ENCODE measurements at regions not wholly inside any gene's neighbourhood (a gene's known extent, or its start where the extent isn't known, plus 50 kb on each side); places are given as distances from the start of the nearest gene placed in this dataset.

DNA sequence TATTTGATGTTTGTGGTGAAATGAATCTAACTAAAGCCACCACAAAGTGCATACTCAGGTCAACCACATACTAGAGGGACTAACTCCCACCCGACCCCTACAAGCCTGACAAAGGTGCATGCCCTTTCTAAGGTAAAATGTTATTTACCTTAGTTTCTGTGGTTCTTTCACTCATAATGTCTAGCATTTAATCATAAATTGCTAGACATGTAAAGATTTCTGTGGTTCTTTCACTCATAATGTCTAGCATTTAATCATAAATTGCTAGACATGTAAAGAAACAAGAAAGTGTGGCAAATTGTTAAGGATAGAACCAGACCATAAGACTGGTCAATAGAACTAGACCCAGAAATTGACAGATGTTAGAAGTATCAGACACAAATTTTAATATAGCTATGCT, 193.0 kb upstream of the PBX1 start:
- Histone ChIP-seq H3K36me3 (no peaks in the 10 kb centered on the region), H3K27ac (no peak overlapping the region), H3K4me3 (no peak overlapping the region), H3K4me1 (no peaks in the 10 kb centered on the region), H3K27me3 (no peaks in the 10 kb centered on the region), H3K9me3 (peaks cover 0 to 14% (median 8%) of the 10 kb centered on the region in 4 donors)
- WGBS, 5 donors, result 65 to 91% (median 77%) methylated on average over 1 of the region's 1 CpG
- no peak for DNase-seq
- intact Hi-C loops (cut with DNase I; ENCODE audit: low total_unique reads), result no loop called here
- no peak for TF ChIP-seq POLR2AphosphoS5 (IDR thresholded peaks at IDR 0.05)
- TF ChIP-seq POLR2A (IDR thresholded peaks at IDR 0.05), result no peak

DNA sequence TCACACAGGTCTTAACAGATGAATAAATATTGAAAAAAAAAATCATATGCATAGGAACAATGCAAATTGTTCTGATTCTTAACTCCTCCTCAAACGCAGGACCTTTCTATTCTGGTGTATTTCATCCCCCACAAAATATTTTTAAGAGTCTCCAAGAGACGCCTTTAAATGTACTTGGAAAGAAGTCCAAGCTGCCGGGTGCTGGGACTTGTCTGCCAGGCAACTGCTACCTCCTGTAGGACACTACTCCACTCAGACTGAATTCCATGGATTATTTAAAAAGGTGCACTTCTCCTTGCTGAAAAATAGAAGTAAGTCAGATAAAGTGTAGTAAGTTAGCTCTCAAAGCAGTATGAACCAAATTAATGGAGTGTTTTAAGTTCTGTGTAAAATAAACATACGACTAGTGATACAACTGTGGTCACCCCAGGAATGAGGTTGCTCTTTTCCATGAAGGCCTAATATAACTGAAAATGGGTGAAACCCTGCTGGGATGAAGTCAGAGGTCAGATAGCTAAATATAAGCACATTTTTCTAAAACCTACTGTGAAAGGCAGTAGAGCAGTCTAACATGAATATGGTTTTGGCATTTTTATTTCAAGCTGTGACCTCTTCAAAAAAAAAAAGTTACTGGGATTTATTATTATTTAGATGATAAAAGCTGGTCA, 189.2 kb upstream of the PBX1 start:
- intact Hi-C loops (cut with DNase I; ENCODE audit: low total_unique reads), result no loop called here
- 53 to 69% (median 65%) methylated on average over 4 of the region's 4 CpGs for WGBS, 5 donors
- DNase-seq, result no peak
- Histone ChIP-seq H3K27ac (no peak overlapping the region), H3K9me3 (peaks cover 0 to 14% (median 8%) of the 10 kb centered on the region in 4 donors), H3K4me3 (no peak overlapping the region), H3K4me1 (no peaks in the 10 kb centered on the region), H3K27me3 (no peaks in the 10 kb centered on the region), H3K36me3 (no peaks in the 10 kb centered on the region)
- TF ChIP-seq EP300 (IDR thresholded peaks at IDR 0.05) (no peak), POLR2A (IDR thresholded peaks at IDR 0.05) (no peak), POLR2AphosphoS5 (IDR thresholded peaks at IDR 0.05) (no peak)
- TF ChIP-seq, protein P1, sequence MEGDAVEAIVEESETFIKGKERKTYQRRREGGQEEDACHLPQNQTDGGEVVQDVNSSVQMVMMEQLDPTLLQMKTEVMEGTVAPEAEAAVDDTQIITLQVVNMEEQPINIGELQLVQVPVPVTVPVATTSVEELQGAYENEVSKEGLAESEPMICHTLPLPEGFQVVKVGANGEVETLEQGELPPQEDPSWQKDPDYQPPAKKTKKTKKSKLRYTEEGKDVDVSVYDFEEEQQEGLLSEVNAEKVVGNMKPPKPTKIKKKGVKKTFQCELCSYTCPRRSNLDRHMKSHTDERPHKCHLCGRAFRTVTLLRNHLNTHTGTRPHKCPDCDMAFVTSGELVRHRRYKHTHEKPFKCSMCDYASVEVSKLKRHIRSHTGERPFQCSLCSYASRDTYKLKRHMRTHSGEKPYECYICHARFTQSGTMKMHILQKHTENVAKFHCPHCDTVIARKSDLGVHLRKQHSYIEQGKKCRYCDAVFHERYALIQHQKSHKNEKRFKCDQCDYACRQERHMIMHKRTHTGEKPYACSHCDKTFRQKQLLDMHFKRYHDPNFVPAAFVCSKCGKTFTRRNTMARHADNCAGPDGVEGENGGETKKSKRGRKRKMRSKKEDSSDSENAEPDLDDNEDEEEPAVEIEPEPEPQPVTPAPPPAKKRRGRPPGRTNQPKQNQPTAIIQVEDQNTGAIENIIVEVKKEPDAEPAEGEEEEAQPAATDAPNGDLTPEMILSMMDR (IDR thresholded peaks at IDR 0.05), result no peak

DNA sequence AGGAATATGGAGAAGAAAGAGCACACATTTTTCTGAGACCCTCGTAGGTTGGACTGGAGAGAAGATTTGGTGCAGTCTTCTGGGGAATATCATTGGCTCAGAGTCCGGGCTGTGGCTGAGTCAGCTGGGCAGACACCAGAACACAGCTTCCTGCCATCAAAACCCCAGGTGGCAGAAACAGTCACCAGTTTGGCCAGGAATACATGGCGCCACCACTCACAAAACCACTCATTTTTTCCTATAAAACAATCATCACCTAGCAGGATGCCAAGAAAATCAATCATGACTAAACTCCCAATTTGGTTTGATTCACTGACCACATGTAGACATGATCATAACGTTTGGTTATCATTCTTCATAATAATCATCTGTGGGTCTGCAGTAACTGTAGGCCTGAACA, 178.1 kb upstream of the PBX1 start:
- H3K36me3 ChIP-seq, result no peaks in the 10 kb centered on the region
- no peaks in the 10 kb centered on the region for H3K4me1 ChIP-seq
- H3K27me3 ChIP-seq, result no peaks in the 10 kb centered on the region
- no peak for DNase-seq
- TF ChIP-seq POLR2A (IDR thresholded peaks at IDR 0.05) (no peak), POLR2AphosphoS5 (IDR thresholded peaks at IDR 0.05) (no peak), EP300 (IDR thresholded peaks at IDR 0.05) (no peak)
- TF ChIP-seq, protein P1 (IDR thresholded peaks at IDR 0.05), result no peak
- intact Hi-C loops (cut with DNase I; ENCODE audit: low total_unique reads), result no loop called here
- H3K27ac ChIP-seq, result no peak overlapping the region
- H3K9me3 ChIP-seq, result no peaks in the 10 kb centered on the region
- no peak overlapping the region for H3K4me3 ChIP-seq
- 29 to 59% (median 53%) methylated on average over 4 of the region's 4 CpGs for WGBS, 5 donors

DNA sequence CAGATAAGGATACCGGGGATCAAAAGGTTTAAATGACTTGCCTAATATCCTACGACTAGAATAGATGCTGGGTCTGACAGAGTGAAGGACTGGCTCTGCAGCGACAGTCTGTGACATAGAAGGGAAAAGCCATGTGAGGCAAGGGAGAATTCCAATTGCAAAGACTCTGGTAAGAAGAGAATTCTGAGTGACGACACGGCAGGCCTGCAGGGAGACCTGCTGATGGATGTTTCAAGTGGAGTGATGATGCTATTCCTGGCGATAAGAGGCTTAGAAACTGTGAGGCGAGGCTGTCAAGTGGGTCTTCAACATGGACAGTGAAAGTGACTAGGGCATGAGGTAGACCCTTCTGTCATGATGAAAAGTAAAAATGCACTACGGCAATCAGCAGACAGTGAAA, 176.6 kb upstream of the PBX1 start:
- H3K9me3 ChIP-seq, result no peaks in the 10 kb centered on the region
- no peaks in the 10 kb centered on the region for H3K36me3 ChIP-seq
- H3K4me1 ChIP-seq, result no peaks in the 10 kb centered on the region
- WGBS, 5 donors, result 73 to 81% (median 78%) methylated on average over 8 of the region's 8 CpGs
- no peaks in the 10 kb centered on the region for H3K27me3 ChIP-seq
- no peak overlapping the region for H3K4me3 ChIP-seq
- no peak overlapping the region for H3K27ac ChIP-seq
- TF ChIP-seq, protein P1 (IDR thresholded peaks at IDR 0.05), result no peak
- no peak for TF ChIP-seq POLR2A (IDR thresholded peaks at IDR 0.05)
- TF ChIP-seq EP300 (IDR thresholded peaks at IDR 0.05), result no peak
- no peak for TF ChIP-seq POLR2AphosphoS5 (IDR thresholded peaks at IDR 0.05)
- intact Hi-C loops (cut with DNase I; ENCODE audit: low total_unique reads), result no loop called here
- no peak for DNase-seq

- H3K27ac ChIP-seq, result no peak overlapping the region
- H3K4me1 ChIP-seq, result no peaks in the 10 kb centered on the region
- no peaks in the 10 kb centered on the region for H3K27me3 ChIP-seq
- H3K36me3 ChIP-seq, result no peaks in the 10 kb centered on the region
- WGBS, 5 donors, result 74 to 92% (median 86%) methylated on average over 3 of the region's 3 CpGs
- DNase-seq, result no peak
- intact Hi-C loops (cut with DNase I; ENCODE audit: low total_unique reads), result no loop called here
- no peak overlapping the region for H3K4me3 ChIP-seq
- no peaks in the 10 kb centered on the region for H3K9me3 ChIP-seq
- TF ChIP-seq, protein P1 (IDR thresholded peaks at IDR 0.05), result no peak
- no peak for TF ChIP-seq POLR2A (IDR thresholded peaks at IDR 0.05)
- TF ChIP-seq EP300 (IDR thresholded peaks at IDR 0.05), result no peak
- TF ChIP-seq POLR2AphosphoS5 (IDR thresholded peaks at IDR 0.05), result no peak
Measured at GRCh38 chr1:164384262-164384661, 174.7 kb upstream of the PBX1 start.
